HG02885 (cell line): ENCODE measurements at regions not wholly inside any gene's neighbourhood (a gene's known extent, or its start where the extent isn't known, plus 50 kb on each side); places are given as distances from the start of the nearest gene placed in this dataset.

Experiments
- ATAC-seq: cut with Tn5 transposase; IDR thresholded peaks from one replicate; pipeline ENCODE4 v1.9.1; 2021; ENCODE audit warnings: mild to moderate bottlenecking; ENCODE audit not compliant: unreplicated experiment, poor library complexity

GRCh38 chr2:3958969-3959368, 255.6 kb downstream of the DCDC2C start:
- ATAC-seq = peak; percentile 13

- peak; percentile 59 for ATAC-seq
These were observed 256.0 kb downstream of the DCDC2C start for GRCh38 chr2:3959372-3959771.

GRCh38 chr2:3960106-3960505, 256.7 kb downstream of the DCDC2C start:
- ATAC-seq = no peak

GRCh38 chr2:3962719-3963118, 259.3 kb downstream of the DCDC2C start:
- ATAC-seq = no peak

GRCh38 chr2:3965211-3965610, 261.8 kb downstream of the DCDC2C start:
- no peak for ATAC-seq

GRCh38 chr2:3965953-3966352, 262.6 kb downstream of the DCDC2C start:
- ATAC-seq = no peak

GRCh38 chr2:3966470-3966869, 263.1 kb downstream of the DCDC2C start:
- ATAC-seq = no peak

- ATAC-seq = no peak
These were observed 265.4 kb downstream of the DCDC2C start for GRCh38 chr2:3968736-3969135.

- ATAC-seq = no peak
These were observed 267.6 kb downstream of the DCDC2C start for GRCh38 chr2:3970791-3971651.

GRCh38 chr2:3971652-3972192, 268.3 kb downstream of the DCDC2C start:
- no peak for ATAC-seq

- ATAC-seq = no peak
These were observed 269.0 kb downstream of the DCDC2C start for GRCh38 chr2:3972377-3972776.

GRCh38 chr2:3974765-3975164, 271.4 kb downstream of the DCDC2C start:
- no peak for ATAC-seq

- no peak for ATAC-seq
These were observed 278.1 kb downstream of the DCDC2C start for GRCh38 chr2:3981446-3981987.

- no peak for ATAC-seq
These were observed 278.8 kb downstream of the DCDC2C start for GRCh38 chr2:3982160-3982559.

GRCh38 chr2:3986063-3986462, 282.7 kb downstream of the DCDC2C start:
- ATAC-seq = no peak

- no peak for ATAC-seq
These were observed 283.3 kb downstream of the DCDC2C start for GRCh38 chr2:3986530-3987258.

GRCh38 chr2:4002841-4003403, 299.5 kb downstream of the DCDC2C start:
- ATAC-seq = no peak

- no peak for ATAC-seq
These were observed 308.8 kb downstream of the DCDC2C start for GRCh38 chr2:4012197-4012596.

GRCh38 chr2:4018535-4018934, 315.2 kb downstream of the DCDC2C start:
- ATAC-seq = no peak

GRCh38 chr2:4020153-4020552, 316.8 kb downstream of the DCDC2C start:
- ATAC-seq = no peak

GRCh38 chr2:4020649-4021048, 317.3 kb downstream of the DCDC2C start:
- ATAC-seq = no peak
